ENCODE measurements at regions not wholly inside any gene's neighbourhood (a gene's known extent, or its start where the extent isn't known, plus 50 kb on each side); places are given as distances from the start of the nearest gene placed in this dataset.

GRCh38 chr7:17446340-17446739 lies 147.9 kb downstream of the AHR start:
- ATAC-seq (replicated peaks) = no peak
- peaks cover 0 to 14% of the 10 kb centered on the region in 2 donors for H3K9me3 Mint-ChIP-seq
- H3K4me1 Mint-ChIP-seq (ENCODE audit: low read depth in 2 of 2) = no peaks in the 10 kb centered on the region
- H3K27ac Mint-ChIP-seq = no peak overlapping the region
- H3K36me3 Mint-ChIP-seq (ENCODE audit: insufficient read depth) = no peaks in the 10 kb centered on the region
- DNase-seq = no peak
- peaks cover 5 to 55% of the 10 kb centered on the region in 2 donors for H3K27me3 Mint-ChIP-seq
- H3K4me3 Mint-ChIP-seq = no peak overlapping the region

GRCh38 chr7:17447728-17448478 lies 149.5 kb downstream of the AHR start:
- no peak overlapping the region for H3K27ac Mint-ChIP-seq
- peaks cover 5 to 55% of the 10 kb centered on the region in 2 donors for H3K27me3 Mint-ChIP-seq
- no peaks in the 10 kb centered on the region for H3K36me3 Mint-ChIP-seq (ENCODE audit: insufficient read depth)
- no peaks in the 10 kb centered on the region for H3K4me1 Mint-ChIP-seq (ENCODE audit: low read depth in 2 of 2)
- no peak for ATAC-seq (replicated peaks)
- no peak for DNase-seq
- no peak overlapping the region for H3K4me3 Mint-ChIP-seq
- H3K9me3 Mint-ChIP-seq = peaks cover 0 to 14% of the 10 kb centered on the region in 2 donors

GRCh38 chr7:17448479-17449423 lies 150.3 kb downstream of the AHR start:
- Mint-ChIP-seq H3K27ac (no peak overlapping the region), H3K27me3 (peaks cover 5 to 55% of the 10 kb centered on the region in 2 donors), H3K4me3 (no peak overlapping the region), H3K9me3 (peaks cover 0 to 14% of the 10 kb centered on the region in 2 donors), H3K4me1 (ENCODE audit: low read depth in 2 of 2) (no peaks in the 10 kb centered on the region), H3K36me3 (ENCODE audit: insufficient read depth) (no peaks in the 10 kb centered on the region)
- ATAC-seq (replicated peaks) (no peak), DNase-seq (no peak)

- Mint-ChIP-seq H3K27me3 (no peaks in the 10 kb centered on the region), H3K9me3 (peaks cover 2 to 6% of the 10 kb centered on the region in 2 donors), H3K27ac (no peak overlapping the region), H3K4me3 (no peak overlapping the region), H3K4me1 (ENCODE audit: low read depth in 2 of 2) (no peaks in the 10 kb centered on the region), H3K36me3 (ENCODE audit: insufficient read depth) (no peaks in the 10 kb centered on the region)
- ATAC-seq (replicated peaks) (no peak), DNase-seq (no peak)
Observed at GRCh38 chr7:17456541-17456940, 158.1 kb downstream of the AHR start.

- no peak overlapping the region for H3K4me3 Mint-ChIP-seq
- peaks cover 2 to 3% of the 10 kb centered on the region in 2 donors for H3K4me1 Mint-ChIP-seq (ENCODE audit: low read depth in 2 of 2)
- H3K27ac Mint-ChIP-seq = no peak overlapping the region
- peaks cover 0 to 2% of the 10 kb centered on the region in 2 donors for H3K9me3 Mint-ChIP-seq
- DNase-seq (no peak), ATAC-seq (replicated peaks) (no peak)
- no peaks in the 10 kb centered on the region for H3K27me3 Mint-ChIP-seq
- no peaks in the 10 kb centered on the region for H3K36me3 Mint-ChIP-seq (ENCODE audit: insufficient read depth)
Observed at GRCh38 chr7:17460001-17460400, 161.5 kb downstream of the AHR start.

GRCh38 chr7:17460665-17461064 lies 162.2 kb downstream of the AHR start:
- H3K27me3 Mint-ChIP-seq = no peaks in the 10 kb centered on the region
- H3K9me3 Mint-ChIP-seq = peaks cover 0 to 2% of the 10 kb centered on the region in 2 donors
- no peak overlapping the region for H3K27ac Mint-ChIP-seq
- DNase-seq (no peak), ATAC-seq (replicated peaks) (no peak)
- H3K36me3 Mint-ChIP-seq (ENCODE audit: insufficient read depth) = no peaks in the 10 kb centered on the region
- peaks cover 2 to 3% of the 10 kb centered on the region in 2 donors for H3K4me1 Mint-ChIP-seq (ENCODE audit: low read depth in 2 of 2)
- H3K4me3 Mint-ChIP-seq = no peak overlapping the region

- H3K4me1 Mint-ChIP-seq (ENCODE audit: low read depth in 2 of 2) = peaks cover 2 to 3% of the 10 kb centered on the region in 2 donors
- H3K36me3 Mint-ChIP-seq (ENCODE audit: insufficient read depth) = no peaks in the 10 kb centered on the region
- H3K27me3 Mint-ChIP-seq = no peaks in the 10 kb centered on the region
- no peak overlapping the region for H3K4me3 Mint-ChIP-seq
- DNase-seq = no peak
- no peak overlapping the region for H3K27ac Mint-ChIP-seq
- ATAC-seq (replicated peaks) = no peak
- H3K9me3 Mint-ChIP-seq = peaks cover 0 to 2% of the 10 kb centered on the region in 2 donors
Observed at GRCh38 chr7:17462131-17462631, 163.7 kb downstream of the AHR start.

- no peak overlapping the region for H3K27ac Mint-ChIP-seq
- H3K36me3 Mint-ChIP-seq (ENCODE audit: insufficient read depth) = no peaks in the 10 kb centered on the region
- DNase-seq (no peak), ATAC-seq (replicated peaks) (no peak)
- H3K27me3 Mint-ChIP-seq = no peaks in the 10 kb centered on the region
- H3K9me3 Mint-ChIP-seq = peaks cover 0 to 2% of the 10 kb centered on the region in 2 donors
- H3K4me1 Mint-ChIP-seq (ENCODE audit: low read depth in 2 of 2) = peaks cover 2 to 3% of the 10 kb centered on the region in 2 donors
- no peak overlapping the region for H3K4me3 Mint-ChIP-seq
Observed at GRCh38 chr7:17463511-17464085, 165.1 kb downstream of the AHR start.

GRCh38 chr7:17466216-17466615 lies 167.8 kb downstream of the AHR start:
- Mint-ChIP-seq H3K9me3 (no peaks in the 10 kb centered on the region), H3K36me3 (ENCODE audit: insufficient read depth) (no peaks in the 10 kb centered on the region), H3K27me3 (no peaks in the 10 kb centered on the region), H3K27ac (no peak overlapping the region), H3K4me3 (no peak overlapping the region), H3K4me1 (ENCODE audit: low read depth in 2 of 2) (peaks cover 2 to 3% of the 10 kb centered on the region in 2 donors)
- ATAC-seq (replicated peaks) (no peak), DNase-seq (no peak)

- Mint-ChIP-seq H3K27me3 (no peaks in the 10 kb centered on the region), H3K36me3 (ENCODE audit: insufficient read depth) (no peaks in the 10 kb centered on the region), H3K4me1 (ENCODE audit: low read depth in 2 of 2) (peaks cover 2 to 3% of the 10 kb centered on the region in 2 donors), H3K9me3 (no peaks in the 10 kb centered on the region), H3K4me3 (no peak overlapping the region), H3K27ac (no peak overlapping the region)
- DNase-seq = no peak
- no peak for ATAC-seq (replicated peaks)
Observed at GRCh38 chr7:17467386-17467945, 169.0 kb downstream of the AHR start.

GRCh38 chr7:17471325-17471724 lies 172.9 kb downstream of the AHR start:
- no peaks in the 10 kb centered on the region for H3K9me3 Mint-ChIP-seq
- no peaks in the 10 kb centered on the region for H3K36me3 Mint-ChIP-seq (ENCODE audit: insufficient read depth)
- H3K4me3 Mint-ChIP-seq = no peak overlapping the region
- ATAC-seq (replicated peaks) (no peak), DNase-seq (no peak)
- H3K27me3 Mint-ChIP-seq = peaks cover 0 to 8% of the 10 kb centered on the region in 2 donors
- H3K4me1 Mint-ChIP-seq (ENCODE audit: low read depth in 2 of 2) = no peaks in the 10 kb centered on the region
- H3K27ac Mint-ChIP-seq = no peak overlapping the region

- H3K4me3 Mint-ChIP-seq = no peak overlapping the region
- DNase-seq (no peak), ATAC-seq (replicated peaks) (no peak)
- H3K4me1 Mint-ChIP-seq (ENCODE audit: low read depth in 2 of 2) = no peaks in the 10 kb centered on the region
- no peak overlapping the region for H3K27ac Mint-ChIP-seq
- H3K27me3 Mint-ChIP-seq = peaks cover 0 to 8% of the 10 kb centered on the region in 2 donors
- no peaks in the 10 kb centered on the region for H3K36me3 Mint-ChIP-seq (ENCODE audit: insufficient read depth)
- no peaks in the 10 kb centered on the region for H3K9me3 Mint-ChIP-seq
Observed at GRCh38 chr7:17472518-17472917, 174.1 kb downstream of the AHR start.

GRCh38 chr7:17472939-17473338 lies 174.5 kb downstream of the AHR start:
- Mint-ChIP-seq H3K27me3 (peaks cover 0 to 8% of the 10 kb centered on the region in 2 donors), H3K27ac (no peak overlapping the region), H3K36me3 (ENCODE audit: insufficient read depth) (no peaks in the 10 kb centered on the region), H3K4me1 (ENCODE audit: low read depth in 2 of 2) (no peaks in the 10 kb centered on the region), H3K4me3 (no peak overlapping the region), H3K9me3 (no peaks in the 10 kb centered on the region)
- DNase-seq (no peak), ATAC-seq (replicated peaks) (no peak)

All from effector memory CD8-positive, alpha-beta T cell (primary cell).